ENCODE measurements at regions not wholly inside any gene's neighbourhood (a gene's known extent, or its start where the extent isn't known, plus 50 kb on each side); places are given as distances from the start of the nearest gene placed in this dataset.

- TF ChIP-seq, protein P1, sequence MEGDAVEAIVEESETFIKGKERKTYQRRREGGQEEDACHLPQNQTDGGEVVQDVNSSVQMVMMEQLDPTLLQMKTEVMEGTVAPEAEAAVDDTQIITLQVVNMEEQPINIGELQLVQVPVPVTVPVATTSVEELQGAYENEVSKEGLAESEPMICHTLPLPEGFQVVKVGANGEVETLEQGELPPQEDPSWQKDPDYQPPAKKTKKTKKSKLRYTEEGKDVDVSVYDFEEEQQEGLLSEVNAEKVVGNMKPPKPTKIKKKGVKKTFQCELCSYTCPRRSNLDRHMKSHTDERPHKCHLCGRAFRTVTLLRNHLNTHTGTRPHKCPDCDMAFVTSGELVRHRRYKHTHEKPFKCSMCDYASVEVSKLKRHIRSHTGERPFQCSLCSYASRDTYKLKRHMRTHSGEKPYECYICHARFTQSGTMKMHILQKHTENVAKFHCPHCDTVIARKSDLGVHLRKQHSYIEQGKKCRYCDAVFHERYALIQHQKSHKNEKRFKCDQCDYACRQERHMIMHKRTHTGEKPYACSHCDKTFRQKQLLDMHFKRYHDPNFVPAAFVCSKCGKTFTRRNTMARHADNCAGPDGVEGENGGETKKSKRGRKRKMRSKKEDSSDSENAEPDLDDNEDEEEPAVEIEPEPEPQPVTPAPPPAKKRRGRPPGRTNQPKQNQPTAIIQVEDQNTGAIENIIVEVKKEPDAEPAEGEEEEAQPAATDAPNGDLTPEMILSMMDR (conservative IDR thresholded peaks at IDR 0.05 in 1 of 2, IDR thresholded peaks at IDR 0.05 in 1 of 2; ENCODE audit: extremely low read depth in 1 of 2, insufficient read depth in 1 of 2, low read depth in 1 of 2, low read length in 2 of 2), result no peak
- no peak for TF ChIP-seq EZH2 (IDR thresholded peaks at IDR 0.05; ENCODE audit: borderline replicate concordance, low read length)
Measured at GRCh38 chr6:85385636-85386315, 64.1 kb upstream of the NT5E start.
